Liver (tissue), 8 donors: ENCODE measurements at regions not wholly inside any gene's neighbourhood (a gene's known extent, or its start where the extent isn't known, plus 50 kb on each side); places are given as distances from the start of the nearest gene placed in this dataset.

Experiments used
- DNase-seq: peaks from one replicate; pipeline ENCODE4 v3.0.0-alpha.2; 2017; ENCODE audit warnings: low spot score
- H3K27ac ChIP-seq, 2 donors: one replicate each; pipeline ENCODE4 v1.7.0; 2013; ENCODE audit warnings: inconsistent platforms in 2 of 2, low read length in 2 of 2, control low read depth in 1 of 2, low read depth in 1 of 2, mild to moderate bottlenecking in 1 of 2
- H3K27me3 ChIP-seq, 4 donors: one replicate each; pipeline versions ENCODE4 v1.6.1 to v1.7.0; 2013; ENCODE audit warnings: low read length in 3 of 4, inconsistent platforms in 1 of 4, mild to moderate bottlenecking in 1 of 4, moderate library complexity in 1 of 4; ENCODE audit not compliant: control insufficient read depth in 4 of 4, insufficient read depth in 4 of 4
- H3K36me3 ChIP-seq, 4 donors: one replicate each; pipeline versions ENCODE4 v1.6.1 to v1.7.0; 2013; ENCODE audit warnings: low read length in 3 of 4, mild to moderate bottlenecking in 3 of 4, low read depth in 1 of 4, moderate library complexity in 1 of 4; ENCODE audit not compliant: control insufficient read depth in 4 of 4, insufficient read depth in 3 of 4
- H3K4me1 ChIP-seq, 4 donors: one replicate each; pipeline versions ENCODE4 v1.6.1 to v1.7.0; 2013; ENCODE audit warnings: low read length in 3 of 4, mild to moderate bottlenecking in 3 of 4, moderate library complexity in 1 of 4; ENCODE audit not compliant: control insufficient read depth in 4 of 4, insufficient read depth in 4 of 4
- H3K4me3 ChIP-seq, 3 donors: one replicate each; pipeline versions ENCODE4 v1.6.1 to v1.7.0; 2013; ENCODE audit warnings: low read length in 3 of 3, control low read depth in 1 of 3, low read depth in 1 of 3, mild to moderate bottlenecking in 1 of 3
- H3K9ac ChIP-seq, 2 donors: one replicate each; pipeline ENCODE4 v1.7.0; 2013; ENCODE audit warnings: low read length in 2 of 2, mild to moderate bottlenecking in 2 of 2, moderate library complexity in 2 of 2, control low read depth in 1 of 2, low read depth in 1 of 2
- H3K9me3 ChIP-seq, 4 donors: one replicate each; pipeline versions ENCODE4 v1.6.1 to v1.7.0; 2013; ENCODE audit warnings: low read length in 3 of 4; ENCODE audit not compliant: control insufficient read depth in 4 of 4
- ATF3 ChIP-seq: IDR thresholded peaks from 2 replicates; pipeline ENCODE4 v1.6.1; 2016; ENCODE audit warnings: antibody characterized with exemption
- EGR1 ChIP-seq, 2 donors: IDR thresholded peaks; 2 replicates each; pipeline ENCODE4 v1.6.1; 2016 to 2018; ENCODE audit warnings: antibody characterized with exemption in 2 of 2, low read depth in 2 of 2
- FOXA1 ChIP-seq: IDR thresholded peaks from 2 replicates; pipeline ENCODE4 v1.6.1; 2016; ENCODE audit warnings: antibody characterized with exemption
- FOXA2 ChIP-seq: IDR thresholded peaks from 2 replicates; pipeline ENCODE4 v1.6.1; 2016; ENCODE audit warnings: antibody characterized with exemption
- GABPA ChIP-seq, 2 donors: IDR thresholded peaks in 1 of 2; conservative IDR thresholded peaks in 1 of 2; 2 replicates each; pipeline ENCODE4 v1.6.1; 2016; ENCODE audit warnings: antibody characterized with exemption in 2 of 2, mild to moderate bottlenecking in 1 of 2, moderate library complexity in 1 of 2
- HNF4A ChIP-seq, 2 donors: conservative IDR thresholded peaks; 2 replicates each; pipeline ENCODE4 v1.6.1; 2016; ENCODE audit warnings: antibody characterized with exemption in 2 of 2, mild to moderate bottlenecking in 2 of 2
- HNF4G ChIP-seq: IDR thresholded peaks from 2 replicates; pipeline ENCODE4 v1.6.1; 2016; ENCODE audit warnings: antibody characterized with exemption
- JUND ChIP-seq, 2 donors: IDR thresholded peaks; 2 replicates each; pipeline ENCODE4 v1.6.1; 2016; ENCODE audit warnings: antibody characterized with exemption in 2 of 2
- MAX ChIP-seq: IDR thresholded peaks from 2 replicates; pipeline ENCODE4 v1.6.1; 2016; ENCODE audit warnings: antibody characterized with exemption
- NR2F2 ChIP-seq: IDR thresholded peaks from 2 replicates; pipeline ENCODE4 v1.6.1; 2016; ENCODE audit warnings: antibody characterized with exemption
- RAD21 ChIP-seq, 2 donors: IDR thresholded peaks; 2 replicates each; pipeline ENCODE4 v1.6.1; 2016; ENCODE audit warnings: antibody characterized with exemption in 2 of 2, mild to moderate bottlenecking in 2 of 2
- REST ChIP-seq: IDR thresholded peaks from 2 replicates; pipeline ENCODE4 v1.6.1; 2016; ENCODE audit warnings: antibody characterized with exemption, mild to moderate bottlenecking
- RXRA ChIP-seq, 2 donors: IDR thresholded peaks; 2 replicates each; pipeline ENCODE4 v1.6.1; 2017 to 2018; ENCODE audit warnings: antibody characterized with exemption in 2 of 2, mild to moderate bottlenecking in 1 of 2
- TAF1 ChIP-seq: conservative IDR thresholded peaks from 2 replicates; pipeline ENCODE4 v1.6.1; 2016; ENCODE audit warnings: antibody characterized with exemption, mild to moderate bottlenecking
- YY1 ChIP-seq: IDR thresholded peaks from 2 replicates; pipeline ENCODE4 v1.6.1; 2016; ENCODE audit warnings: antibody characterized with exemption, mild to moderate bottlenecking
- WGBS: extraction: QIAGEN DNeasy Blood & Tissue Kit; methylation state at CpG from one replicate; pipeline ENCODE4 v1.1.7; 2013; 5-methylcytosine and 5-hydroxymethylcytosine counted together
- TF ChIP-seq, protein P1 (sequence below): fragments of 150-350 bp; IDR thresholded peaks from 2 replicates; pipeline ENCODE4 v1.5.1; 2017; ENCODE audit warnings: improper control_type of control experiment, low read depth, low read length; ENCODE audit not compliant: missing input control
- donor health status: healthy.
- donor health status: healthy.
- donor health status: healthy.
- donor health status: healthy.
- donor health status: healthy.

- TF ChIP-seq REST (no peak), EGR1 (IDR thresholded peaks at IDR 0.05; ENCODE audit: low read depth in 2 of 2) (no peak)
Observed at GRCh38 chr18:78487649-78488048, 492.0 kb upstream of the SALL3 start (continued).

DNA sequence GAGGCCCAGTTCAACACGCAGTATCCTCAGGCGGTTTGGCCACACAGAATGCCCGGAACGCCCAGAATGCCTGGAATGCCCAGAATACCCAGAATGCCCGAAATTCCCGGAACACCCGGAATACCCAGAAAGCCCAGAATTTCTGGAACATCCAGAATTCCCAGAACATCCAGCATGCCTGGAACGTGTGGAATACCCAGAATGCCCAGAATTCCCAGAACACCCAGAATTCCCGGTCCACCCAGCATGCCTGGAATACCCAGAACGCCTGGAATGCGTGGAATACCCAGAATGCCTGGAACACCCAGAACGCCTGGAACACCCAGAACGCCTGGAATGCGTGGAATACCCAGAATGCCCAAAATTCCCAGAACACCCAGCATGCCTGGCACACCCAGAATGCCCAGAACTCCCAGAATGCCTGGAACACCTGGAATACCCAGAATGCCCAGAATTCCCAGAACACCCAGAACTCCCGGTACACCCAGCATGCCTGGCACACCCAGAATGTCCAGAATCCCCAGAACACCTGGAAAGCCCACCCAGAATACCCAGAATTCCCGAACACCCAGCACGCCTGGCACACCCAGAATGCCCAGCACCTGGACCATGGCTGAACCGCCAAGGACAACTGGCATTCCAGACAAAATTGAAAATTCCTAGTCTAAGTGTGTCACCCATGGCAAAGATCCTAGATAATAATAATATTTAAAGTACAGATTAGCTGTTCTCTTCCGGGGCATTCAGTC, 487.4 kb upstream of the SALL3 start:
- no peak for DNase-seq
- Histone ChIP-seq H3K27ac (no peak overlapping the region), H3K9me3 (peaks cover 0 to 12% (median 1%) of the 10 kb centered on the region in 4 donors), H3K9ac (no peak overlapping the region), H3K4me3 (no peak overlapping the region), H3K27me3 (no peaks in the 10 kb centered on the region), H3K4me1 (no peaks in the 10 kb centered on the region), H3K36me3 (no peaks in the 10 kb centered on the region)
- no peak for TF ChIP-seq ATF3
- no peak for TF ChIP-seq REST
- no peak for TF ChIP-seq TAF1
- no peak for TF ChIP-seq NR2F2
- no peak for TF ChIP-seq RAD21 (IDR thresholded peaks at IDR 0.05)
- 89% methylated on average over 19 of the region's 19 CpGs for WGBS

DNA sequence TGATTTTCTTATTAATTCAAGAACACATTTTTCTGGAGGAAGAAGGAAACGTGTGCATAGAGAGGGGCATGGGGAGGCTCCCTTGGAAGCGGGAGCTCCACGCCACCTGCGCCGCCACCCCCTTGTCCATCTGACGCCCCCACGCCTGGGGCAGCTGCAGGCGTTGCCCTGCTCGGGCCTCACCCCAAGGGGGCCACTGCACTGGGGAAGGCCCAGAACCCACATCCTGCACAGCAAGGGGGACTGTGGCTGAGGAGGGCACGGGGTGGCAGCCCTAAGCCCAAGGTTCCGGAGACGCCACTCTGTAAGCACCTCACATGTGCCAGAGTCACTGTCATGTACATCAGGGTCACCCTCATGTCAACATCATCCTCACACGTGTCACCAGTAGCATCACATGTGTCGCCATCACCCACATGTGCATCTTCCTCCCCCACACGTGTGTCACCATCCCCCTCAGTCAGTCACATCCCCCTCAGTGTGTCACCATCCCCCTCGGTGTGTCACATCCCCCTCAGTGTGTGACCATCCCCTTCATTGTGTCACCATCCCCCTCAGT, 486.7 kb upstream of the SALL3 start:
- H3K4me3 ChIP-seq = no peak overlapping the region
- no peak overlapping the region for H3K9ac ChIP-seq
- no peaks in the 10 kb centered on the region for H3K27me3 ChIP-seq
- no peaks in the 10 kb centered on the region for H3K4me1 ChIP-seq
- H3K9me3 ChIP-seq = peaks cover 0 to 12% (median 1%) of the 10 kb centered on the region in 4 donors
- DNase-seq = no peak
- no peaks in the 10 kb centered on the region for H3K36me3 ChIP-seq
- H3K27ac ChIP-seq = no peak overlapping the region
- WGBS = 91% methylated on average over 16 of the region's 16 CpGs
- TF ChIP-seq REST (no peak), JUND (IDR thresholded peaks at IDR 0.05) (no peak), HNF4A (conservative IDR thresholded peaks at IDR 0.05) (no peak), MAX (no peak), FOXA1 (no peak), RXRA (IDR thresholded peaks at IDR 0.05) (no peak), TAF1 (no peak), NR2F2 (no peak), RAD21 (IDR thresholded peaks at IDR 0.05) (no peak), FOXA2 (no peak), YY1 (no peak), GABPA (IDR thresholded peaks at IDR 0.05 in 1 of 2, conservative IDR thresholded peaks at IDR 0.05 in 1 of 2) (no peak), HNF4G (no peak)
- TF ChIP-seq, protein P1, sequence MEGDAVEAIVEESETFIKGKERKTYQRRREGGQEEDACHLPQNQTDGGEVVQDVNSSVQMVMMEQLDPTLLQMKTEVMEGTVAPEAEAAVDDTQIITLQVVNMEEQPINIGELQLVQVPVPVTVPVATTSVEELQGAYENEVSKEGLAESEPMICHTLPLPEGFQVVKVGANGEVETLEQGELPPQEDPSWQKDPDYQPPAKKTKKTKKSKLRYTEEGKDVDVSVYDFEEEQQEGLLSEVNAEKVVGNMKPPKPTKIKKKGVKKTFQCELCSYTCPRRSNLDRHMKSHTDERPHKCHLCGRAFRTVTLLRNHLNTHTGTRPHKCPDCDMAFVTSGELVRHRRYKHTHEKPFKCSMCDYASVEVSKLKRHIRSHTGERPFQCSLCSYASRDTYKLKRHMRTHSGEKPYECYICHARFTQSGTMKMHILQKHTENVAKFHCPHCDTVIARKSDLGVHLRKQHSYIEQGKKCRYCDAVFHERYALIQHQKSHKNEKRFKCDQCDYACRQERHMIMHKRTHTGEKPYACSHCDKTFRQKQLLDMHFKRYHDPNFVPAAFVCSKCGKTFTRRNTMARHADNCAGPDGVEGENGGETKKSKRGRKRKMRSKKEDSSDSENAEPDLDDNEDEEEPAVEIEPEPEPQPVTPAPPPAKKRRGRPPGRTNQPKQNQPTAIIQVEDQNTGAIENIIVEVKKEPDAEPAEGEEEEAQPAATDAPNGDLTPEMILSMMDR = no peak
